ENCODE measurements at regions not wholly inside any gene's neighbourhood (a gene's known extent, or its start where the extent isn't known, plus 50 kb on each side); places are given as distances from the start of the nearest gene placed in this dataset.

DNA sequence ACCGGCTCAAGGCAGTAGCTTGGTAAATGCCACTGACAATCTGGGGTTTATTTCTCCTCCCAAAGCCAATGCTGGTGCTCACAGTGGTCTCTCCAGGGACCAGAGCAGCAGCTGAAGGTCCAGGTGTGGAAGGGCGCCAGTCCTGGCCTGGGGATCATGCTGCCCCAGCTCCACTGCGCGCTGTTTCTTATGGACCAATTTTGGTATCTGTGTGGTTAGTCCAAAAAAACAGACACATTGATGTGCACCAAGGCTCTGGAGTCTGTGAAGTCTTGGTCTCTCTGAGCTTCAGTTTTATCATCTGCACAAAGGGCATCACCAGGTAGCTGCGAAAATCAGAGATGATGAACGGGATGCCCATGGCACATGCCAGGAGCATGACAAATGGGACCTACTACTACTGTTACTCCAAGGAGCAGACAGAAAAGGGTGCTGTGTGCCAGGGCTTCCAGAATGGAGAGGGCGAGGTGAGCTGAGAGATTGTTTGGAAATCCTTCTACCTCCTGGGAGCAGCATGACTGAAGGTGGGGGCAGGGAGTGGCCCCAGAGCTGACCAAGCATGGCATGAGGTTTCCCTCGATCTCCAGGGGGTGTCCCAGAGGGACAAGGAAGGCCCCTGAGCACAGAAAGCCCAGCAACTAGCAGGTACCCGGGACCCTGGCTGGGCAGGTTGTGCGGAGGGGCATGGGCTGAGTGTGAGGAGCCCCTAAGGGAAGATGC lies 134.3 kb upstream of the PRR20G start:
- H3K4me3 ChIP-seq = no peak overlapping the region
- DNase-seq = peak in 1 of 2 donors; percentile 42

DNA sequence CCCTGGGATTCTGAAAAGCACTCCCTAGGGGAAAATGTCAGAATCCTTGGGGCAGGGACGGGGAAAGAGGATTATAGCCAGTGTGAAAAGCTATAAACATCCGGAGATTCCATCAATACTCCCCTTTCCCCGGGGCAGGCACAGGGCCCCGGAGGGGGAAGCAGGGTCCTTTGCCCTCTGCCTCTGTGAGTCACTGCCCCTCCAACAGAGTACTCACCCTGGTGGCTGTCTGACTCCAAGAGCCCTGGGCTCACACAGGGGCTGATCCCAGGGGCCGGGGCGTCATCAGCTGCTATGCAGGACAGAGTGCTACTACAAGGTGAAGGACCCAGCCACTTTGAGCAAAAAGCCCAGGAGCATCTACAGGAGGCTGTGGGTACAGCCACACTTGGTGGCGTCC lies 133.0 kb upstream of the PRR20G start:
- no peaks in the 10 kb centered on the region for H3K4me1 ChIP-seq
- no peak overlapping the region for H3K27ac ChIP-seq
- intact Hi-C loops (cut with DNase I; ENCODE audit: low total_unique reads) = no loop called here
- TF ChIP-seq, protein P1, sequence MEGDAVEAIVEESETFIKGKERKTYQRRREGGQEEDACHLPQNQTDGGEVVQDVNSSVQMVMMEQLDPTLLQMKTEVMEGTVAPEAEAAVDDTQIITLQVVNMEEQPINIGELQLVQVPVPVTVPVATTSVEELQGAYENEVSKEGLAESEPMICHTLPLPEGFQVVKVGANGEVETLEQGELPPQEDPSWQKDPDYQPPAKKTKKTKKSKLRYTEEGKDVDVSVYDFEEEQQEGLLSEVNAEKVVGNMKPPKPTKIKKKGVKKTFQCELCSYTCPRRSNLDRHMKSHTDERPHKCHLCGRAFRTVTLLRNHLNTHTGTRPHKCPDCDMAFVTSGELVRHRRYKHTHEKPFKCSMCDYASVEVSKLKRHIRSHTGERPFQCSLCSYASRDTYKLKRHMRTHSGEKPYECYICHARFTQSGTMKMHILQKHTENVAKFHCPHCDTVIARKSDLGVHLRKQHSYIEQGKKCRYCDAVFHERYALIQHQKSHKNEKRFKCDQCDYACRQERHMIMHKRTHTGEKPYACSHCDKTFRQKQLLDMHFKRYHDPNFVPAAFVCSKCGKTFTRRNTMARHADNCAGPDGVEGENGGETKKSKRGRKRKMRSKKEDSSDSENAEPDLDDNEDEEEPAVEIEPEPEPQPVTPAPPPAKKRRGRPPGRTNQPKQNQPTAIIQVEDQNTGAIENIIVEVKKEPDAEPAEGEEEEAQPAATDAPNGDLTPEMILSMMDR (IDR thresholded peaks at IDR 0.05) = no peak
- H3K36me3 ChIP-seq = no peaks in the 10 kb centered on the region
- peaks cover 0 to 64% of the 10 kb centered on the region in 2 donors for H3K27me3 ChIP-seq
- DNase-seq = peak in 1 of 2 donors; percentile 31
- H3K4me3 ChIP-seq = no peak overlapping the region
- no peaks in the 10 kb centered on the region for H3K9me3 ChIP-seq

More for the DNA sequence above, 134.3 kb upstream of the PRR20G start:
- intact Hi-C loops (cut with DNase I; ENCODE audit: low total_unique reads) = no loop called here
- peaks cover 0 to 77% of the 10 kb centered on the region in 2 donors for H3K27me3 ChIP-seq
- TF ChIP-seq, protein P1 (IDR thresholded peaks at IDR 0.05) = no peak
- H3K4me1 ChIP-seq = no peaks in the 10 kb centered on the region
- no peak overlapping the region for H3K27ac ChIP-seq
- no peaks in the 10 kb centered on the region for H3K36me3 ChIP-seq
- no peaks in the 10 kb centered on the region for H3K9me3 ChIP-seq

DNA sequence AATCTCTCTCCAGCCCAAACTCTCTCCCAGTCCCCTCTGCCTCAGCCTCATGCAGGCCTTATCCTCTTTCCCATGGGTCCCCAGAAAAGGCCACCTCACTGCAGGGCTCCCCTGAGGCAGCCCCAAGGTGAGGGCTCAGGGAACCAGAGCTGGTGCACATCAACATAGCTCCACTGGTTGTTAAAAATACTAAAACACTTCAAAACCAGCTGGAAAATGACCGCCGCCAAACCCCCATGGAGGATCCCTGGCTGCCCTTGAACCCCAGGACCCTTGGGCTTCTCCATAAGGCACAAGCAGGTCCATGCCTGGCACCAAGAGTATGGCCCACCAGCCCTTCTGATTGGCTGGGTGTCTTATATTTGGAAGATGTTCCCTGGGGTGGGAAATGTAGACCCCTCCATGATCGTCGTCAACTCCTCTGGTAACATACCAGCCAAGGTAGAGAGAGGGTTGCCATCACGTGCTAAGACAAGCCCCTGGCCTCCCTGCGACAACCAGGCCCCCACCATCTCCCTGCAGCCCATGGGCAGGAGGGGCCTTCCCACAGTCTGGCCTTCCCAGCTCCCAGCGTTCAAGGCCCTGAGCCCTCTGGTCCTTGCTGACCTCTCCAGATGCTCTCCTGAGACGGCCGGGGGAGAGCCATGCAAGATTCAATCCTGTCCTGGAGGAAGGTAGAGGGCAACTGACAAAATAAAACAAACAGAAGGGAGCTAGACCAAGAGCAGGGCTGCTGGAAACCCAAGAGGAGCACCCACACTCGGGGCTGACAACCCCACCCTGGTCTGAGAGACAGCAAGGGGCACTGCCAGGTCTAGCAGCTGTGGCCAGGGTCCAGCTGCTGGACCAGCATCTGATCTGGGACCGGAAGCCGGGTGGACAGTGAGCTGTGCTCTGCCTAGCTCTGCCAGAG lies 132.1 kb upstream of the PRR20G start:
- TF ChIP-seq, protein P1 (IDR thresholded peaks at IDR 0.05) = no peak
- H3K9me3 ChIP-seq = no peaks in the 10 kb centered on the region
- H3K27ac ChIP-seq = no peak overlapping the region
- peaks cover 0 to 58% of the 10 kb centered on the region in 2 donors for H3K27me3 ChIP-seq
- H3K36me3 ChIP-seq = no peaks in the 10 kb centered on the region
- intact Hi-C loops (cut with DNase I; ENCODE audit: low total_unique reads) = no loop called here
- H3K4me3 ChIP-seq = no peak overlapping the region
- DNase-seq = peak in 1 of 2 donors; percentile 51
- no peaks in the 10 kb centered on the region for H3K4me1 ChIP-seq

DNA sequence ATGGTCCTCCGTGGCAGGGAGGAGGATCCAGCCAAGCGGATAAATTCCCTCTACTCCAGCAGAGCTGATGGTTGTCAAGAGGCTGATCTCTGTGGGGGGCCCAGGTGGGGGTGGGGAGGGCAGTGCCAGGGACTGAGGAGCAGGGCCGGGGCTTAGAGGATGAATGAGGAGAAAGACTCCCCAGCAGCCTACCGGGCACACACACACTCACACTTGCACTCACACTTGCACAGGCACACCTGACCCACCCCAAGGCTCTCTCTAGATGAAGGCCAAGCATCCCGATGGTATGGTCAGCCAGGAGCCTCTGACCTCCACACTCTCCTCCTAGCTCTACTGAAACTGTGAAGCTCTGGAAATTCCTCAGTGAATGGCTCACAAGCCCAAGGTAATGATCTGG lies 131.3 kb upstream of the PRR20G start:
- no peaks in the 10 kb centered on the region for H3K36me3 ChIP-seq
- no peaks in the 10 kb centered on the region for H3K9me3 ChIP-seq
- H3K27me3 ChIP-seq = peaks cover 0 to 55% of the 10 kb centered on the region in 2 donors
- no peak overlapping the region for H3K4me3 ChIP-seq
- intact Hi-C loops (cut with DNase I; ENCODE audit: low total_unique reads) = no loop called here
- H3K27ac ChIP-seq = no peak overlapping the region
- H3K4me1 ChIP-seq = no peaks in the 10 kb centered on the region
- no peak for DNase-seq
- TF ChIP-seq, protein P1 (IDR thresholded peaks at IDR 0.05) = no peak

DNA sequence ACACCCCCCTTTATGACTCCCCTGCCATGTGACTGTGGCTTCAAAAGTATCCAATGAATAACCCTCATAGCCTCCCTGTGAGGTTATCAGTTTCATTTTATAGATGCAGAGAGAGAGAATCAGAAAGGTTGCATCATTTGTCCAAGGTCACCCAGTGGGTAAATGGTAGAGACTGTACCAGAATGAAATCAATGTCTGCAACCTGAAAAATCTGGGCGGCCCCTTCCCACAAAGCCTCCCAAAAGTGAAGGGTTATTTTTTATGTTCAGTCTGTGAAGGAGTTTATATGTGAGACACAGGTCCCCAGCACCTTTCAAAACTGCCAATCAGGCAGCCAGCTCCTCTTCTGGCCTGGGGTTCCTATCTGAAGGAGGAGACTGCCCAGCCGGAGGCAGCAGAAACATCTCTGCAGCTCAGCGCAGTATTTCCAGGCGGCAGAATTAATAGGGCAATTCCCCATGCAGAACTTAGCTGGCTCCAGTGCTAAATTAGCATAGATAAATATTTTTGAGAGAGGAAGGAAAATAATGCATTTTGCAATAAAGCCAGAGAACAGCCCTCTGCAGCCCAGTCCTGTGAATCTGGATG lies 130.8 kb upstream of the PRR20G start:
- TF ChIP-seq, protein P1 (IDR thresholded peaks at IDR 0.05) = no peak
- no peaks in the 10 kb centered on the region for H3K9me3 ChIP-seq
- peaks cover 0 to 56% of the 10 kb centered on the region in 2 donors for H3K27me3 ChIP-seq
- H3K4me3 ChIP-seq = no peak overlapping the region
- DNase-seq = peak in 1 of 2 donors; percentile 35
- intact Hi-C loops (cut with DNase I; ENCODE audit: low total_unique reads) = no loop called here
- H3K4me1 ChIP-seq = no peaks in the 10 kb centered on the region
- H3K36me3 ChIP-seq = no peaks in the 10 kb centered on the region
- no peak overlapping the region for H3K27ac ChIP-seq
